ENCODE measurements at regions not wholly inside any gene's neighbourhood (a gene's known extent, or its start where the extent isn't known, plus 50 kb on each side); places are given as distances from the start of the nearest gene placed in this dataset.
"Not testable (repeated sequence)": the region's sequence is repeated elsewhere in the genome, so short reads cannot be mapped to it uniquely, and the experiment has no call there.

DNA sequence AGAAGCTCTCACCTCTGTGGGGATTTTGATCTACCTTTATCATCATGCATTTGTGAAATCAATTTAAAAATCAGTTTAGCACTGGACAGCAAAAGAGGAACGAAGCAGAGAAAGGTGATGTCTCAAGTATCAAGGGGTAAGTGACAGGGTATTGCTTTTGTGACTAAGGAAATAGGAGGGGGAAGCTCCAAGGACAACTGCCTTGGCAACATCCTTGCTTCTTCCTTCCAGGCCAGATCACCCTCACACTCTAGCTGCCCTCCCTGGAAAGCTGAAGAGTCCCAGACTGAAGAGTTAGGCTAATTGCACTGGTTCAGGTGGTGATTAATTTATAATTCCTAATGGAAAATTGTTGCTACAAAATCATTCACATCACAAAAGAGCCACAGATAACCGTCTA lies 859.1 kb upstream of the ACVR2A start:
- CTCF ChIA-PET, result no interaction called here
- no peak overlapping the region for H3K4me3 ChIP-seq (ENCODE audit: control insufficient read depth in 1 of 7, extremely low read depth in 1 of 7, insufficient read depth in 4 of 7, low read depth in 2 of 7, low read length in 6 of 7)
- 50% methylated on average over 1 of the region's 2 CpGs for WGBS (ENCODE audit: insufficient coverage)
- H3K27me3 ChIP-seq (replicated peaks in 2 of 5; ENCODE audit: control insufficient read depth in 4 of 5, insufficient read depth in 5 of 5, low read length in 4 of 5), result no peaks in the 10 kb centered on the region
- peaks cover 0 to 2% (median 0%) of the 10 kb centered on the region in 4 experiments for H3K4me1 ChIP-seq (ENCODE audit: control extremely low read depth in 1 of 4, control insufficient read depth in 4 of 4, insufficient read depth in 4 of 4, low read length in 3 of 4)
- no peaks in the 10 kb centered on the region for H3K9me3 ChIP-seq (ENCODE audit: control extremely low read depth in 1 of 5, control insufficient read depth in 4 of 5, insufficient read depth in 2 of 5, low read depth in 1 of 5, low read length in 4 of 5)
- no peak overlapping the region for H3K27ac ChIP-seq (ENCODE audit: insufficient read depth in 1 of 2, low read depth in 1 of 2, low read length in 2 of 2, poor library complexity in 1 of 2, severe bottlenecking in 2 of 2)
- POLR2A ChIA-PET, result no interaction called here
- H3K36me3 ChIP-seq (ENCODE audit: control insufficient read depth in 4 of 4, insufficient read depth in 4 of 4, low read length in 3 of 4), result no peaks in the 10 kb centered on the region
- DNase-seq, result no peak

DNA sequence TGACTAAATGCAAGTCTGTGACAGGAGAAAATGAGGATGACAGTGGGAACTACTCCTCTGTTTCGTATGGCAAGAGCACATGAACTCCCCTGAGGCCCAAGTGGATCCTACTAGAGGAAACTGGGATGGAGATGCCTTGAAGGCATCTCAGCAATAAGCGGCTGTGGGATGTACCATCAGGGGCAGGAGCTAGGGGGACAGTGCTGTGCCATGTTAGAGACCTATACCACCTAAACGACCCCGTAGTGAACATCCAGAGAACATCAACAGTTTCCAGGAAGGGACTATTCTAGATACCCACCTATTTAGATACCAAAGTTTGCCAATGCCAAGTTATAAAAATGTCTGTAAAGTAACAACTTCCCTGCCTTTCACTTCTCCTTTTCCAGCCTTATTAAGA lies 860.8 kb upstream of the ACVR2A start:
- DNase-seq, result no peak
- no peaks in the 10 kb centered on the region for H3K36me3 ChIP-seq (ENCODE audit: control insufficient read depth in 4 of 4, insufficient read depth in 4 of 4, low read length in 3 of 4)
- H3K27me3 ChIP-seq (replicated peaks in 2 of 5; ENCODE audit: control insufficient read depth in 4 of 5, insufficient read depth in 5 of 5, low read length in 4 of 5), result no peaks in the 10 kb centered on the region
- ChIA-PET CTCF (no interaction called here), POLR2A (no interaction called here)
- 100% methylated on average over 2 of the region's 4 CpGs for WGBS (ENCODE audit: insufficient coverage)
- H3K9me3 ChIP-seq (ENCODE audit: control extremely low read depth in 1 of 5, control insufficient read depth in 4 of 5, insufficient read depth in 2 of 5, low read depth in 1 of 5, low read length in 4 of 5), result no peaks in the 10 kb centered on the region
- H3K4me3 ChIP-seq (ENCODE audit: control insufficient read depth in 1 of 7, extremely low read depth in 1 of 7, insufficient read depth in 4 of 7, low read depth in 2 of 7, low read length in 6 of 7), result no peak overlapping the region
- peaks cover 0 to 2% (median 0%) of the 10 kb centered on the region in 4 experiments for H3K4me1 ChIP-seq (ENCODE audit: control extremely low read depth in 1 of 4, control insufficient read depth in 4 of 4, insufficient read depth in 4 of 4, low read length in 3 of 4)
- H3K27ac ChIP-seq (ENCODE audit: insufficient read depth in 1 of 2, low read depth in 1 of 2, low read length in 2 of 2, poor library complexity in 1 of 2, severe bottlenecking in 2 of 2), result no peak overlapping the region

DNA sequence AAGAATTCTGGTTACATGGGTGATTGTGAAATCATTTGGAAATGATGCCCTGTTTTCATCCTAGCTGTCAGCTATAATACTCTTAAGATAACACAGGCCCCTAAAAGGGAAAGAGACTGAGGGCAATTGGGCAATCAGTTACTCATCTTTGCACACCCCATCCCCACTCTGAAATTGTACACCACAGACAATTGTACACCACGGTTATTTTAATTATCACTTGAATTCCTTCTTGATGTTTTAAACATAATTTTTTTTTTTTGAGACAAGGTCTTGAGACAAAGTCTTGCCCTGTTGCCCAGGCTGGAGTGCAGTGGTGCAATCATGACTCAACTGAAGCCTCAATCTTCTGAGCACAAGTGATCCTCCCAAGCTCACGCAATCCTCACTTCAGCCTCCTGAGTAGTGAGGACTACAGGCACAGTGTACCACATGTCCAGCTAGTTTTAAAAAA lies 862.4 kb upstream of the ACVR2A start:
- H3K4me3 ChIP-seq (ENCODE audit: control insufficient read depth in 1 of 7, extremely low read depth in 1 of 7, insufficient read depth in 4 of 7, low read depth in 2 of 7, low read length in 6 of 7), result no peak overlapping the region
- DNase-seq, result no peak
- H3K4me1 ChIP-seq (ENCODE audit: control extremely low read depth in 1 of 4, control insufficient read depth in 4 of 4, insufficient read depth in 4 of 4, low read length in 3 of 4), result no peaks in the 10 kb centered on the region
- H3K27ac ChIP-seq (ENCODE audit: insufficient read depth in 1 of 2, low read depth in 1 of 2, low read length in 2 of 2, poor library complexity in 1 of 2, severe bottlenecking in 2 of 2), result no peak overlapping the region
- CTCF ChIA-PET, result no interaction called here
- WGBS (ENCODE audit: insufficient coverage), result 100% methylated on average over 1 of the region's 2 CpGs
- POLR2A ChIA-PET, result no interaction called here
- H3K36me3 ChIP-seq (ENCODE audit: control insufficient read depth in 4 of 4, insufficient read depth in 4 of 4, low read length in 3 of 4), result no peaks in the 10 kb centered on the region
- no peaks in the 10 kb centered on the region for H3K27me3 ChIP-seq (replicated peaks in 2 of 5; ENCODE audit: control insufficient read depth in 4 of 5, insufficient read depth in 5 of 5, low read length in 4 of 5)
- H3K9me3 ChIP-seq (ENCODE audit: control extremely low read depth in 1 of 5, control insufficient read depth in 4 of 5, insufficient read depth in 2 of 5, low read depth in 1 of 5, low read length in 4 of 5), result no peaks in the 10 kb centered on the region

DNA sequence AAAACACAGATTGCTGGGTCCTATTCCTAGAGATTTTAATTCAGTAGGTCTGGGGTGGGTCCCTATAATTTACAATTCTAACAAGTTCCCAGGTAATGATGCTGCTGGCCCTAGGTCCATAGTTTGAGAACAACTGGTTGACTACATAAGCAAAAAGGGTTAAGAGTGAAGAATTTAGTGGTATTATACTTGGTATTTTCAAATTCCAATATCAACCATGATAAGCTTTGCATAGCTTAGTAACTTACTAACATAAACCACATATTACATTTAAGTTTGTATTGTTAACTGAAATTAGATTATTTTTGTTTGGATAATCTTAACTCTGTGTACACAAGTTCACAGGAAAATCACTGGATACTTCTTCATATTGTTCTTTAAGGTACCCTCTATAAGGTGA lies 862.9 kb upstream of the ACVR2A start:
- no peak for DNase-seq
- CTCF ChIA-PET, result no interaction called here
- no peaks in the 10 kb centered on the region for H3K9me3 ChIP-seq (ENCODE audit: control extremely low read depth in 1 of 5, control insufficient read depth in 4 of 5, insufficient read depth in 2 of 5, low read depth in 1 of 5, low read length in 4 of 5)
- no peaks in the 10 kb centered on the region for H3K36me3 ChIP-seq (ENCODE audit: control insufficient read depth in 4 of 4, insufficient read depth in 4 of 4, low read length in 3 of 4)
- no peak overlapping the region for H3K4me3 ChIP-seq (ENCODE audit: control insufficient read depth in 1 of 7, extremely low read depth in 1 of 7, insufficient read depth in 4 of 7, low read depth in 2 of 7, low read length in 6 of 7)
- POLR2A ChIA-PET, result no interaction called here
- no peaks in the 10 kb centered on the region for H3K27me3 ChIP-seq (replicated peaks in 2 of 5; ENCODE audit: control insufficient read depth in 4 of 5, insufficient read depth in 5 of 5, low read length in 4 of 5)
- H3K4me1 ChIP-seq (ENCODE audit: control extremely low read depth in 1 of 4, control insufficient read depth in 4 of 4, insufficient read depth in 4 of 4, low read length in 3 of 4), result no peaks in the 10 kb centered on the region
- H3K27ac ChIP-seq (ENCODE audit: insufficient read depth in 1 of 2, low read depth in 1 of 2, low read length in 2 of 2, poor library complexity in 1 of 2, severe bottlenecking in 2 of 2), result no peak overlapping the region

DNA sequence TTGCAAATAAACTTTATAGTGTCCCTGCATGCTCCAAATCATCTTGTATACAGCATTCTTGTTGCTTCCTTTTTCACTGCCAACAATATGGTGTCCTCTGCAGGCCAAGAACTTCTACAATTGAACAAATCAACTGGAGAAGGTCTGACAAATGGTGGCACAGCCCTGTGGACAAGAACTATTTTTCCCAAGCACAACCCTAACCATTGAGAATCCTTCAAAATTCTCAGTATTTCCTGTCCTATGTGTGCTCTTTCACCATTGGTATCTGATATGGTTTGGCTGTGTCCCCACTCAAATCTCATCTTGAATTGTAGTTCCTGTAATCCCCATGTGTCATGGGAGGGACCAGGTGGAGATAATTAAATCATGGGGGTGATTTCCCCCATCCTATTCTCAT lies 865.1 kb upstream of the ACVR2A start:
- ChIA-PET CTCF (no interaction called here), POLR2A (no interaction called here)
- H3K27me3 ChIP-seq (replicated peaks in 2 of 5; ENCODE audit: control insufficient read depth in 4 of 5, insufficient read depth in 5 of 5, low read length in 4 of 5), result no peaks in the 10 kb centered on the region
- no peak overlapping the region for H3K27ac ChIP-seq (ENCODE audit: insufficient read depth in 1 of 2, low read depth in 1 of 2, low read length in 2 of 2, poor library complexity in 1 of 2, severe bottlenecking in 2 of 2)
- no peaks in the 10 kb centered on the region for H3K36me3 ChIP-seq (ENCODE audit: control insufficient read depth in 4 of 4, insufficient read depth in 4 of 4, low read length in 3 of 4)
- H3K9me3 ChIP-seq (ENCODE audit: control extremely low read depth in 1 of 5, control insufficient read depth in 4 of 5, insufficient read depth in 2 of 5, low read depth in 1 of 5, low read length in 4 of 5), result peaks cover 0 to 2% (median 0%) of the 10 kb centered on the region in 5 experiments
- H3K4me1 ChIP-seq (ENCODE audit: control extremely low read depth in 1 of 4, control insufficient read depth in 4 of 4, insufficient read depth in 4 of 4, low read length in 3 of 4), result no peaks in the 10 kb centered on the region
- no peak for DNase-seq
- no peak overlapping the region for H3K4me3 ChIP-seq (ENCODE audit: control insufficient read depth in 1 of 7, extremely low read depth in 1 of 7, insufficient read depth in 4 of 7, low read depth in 2 of 7, low read length in 6 of 7)

DNA sequence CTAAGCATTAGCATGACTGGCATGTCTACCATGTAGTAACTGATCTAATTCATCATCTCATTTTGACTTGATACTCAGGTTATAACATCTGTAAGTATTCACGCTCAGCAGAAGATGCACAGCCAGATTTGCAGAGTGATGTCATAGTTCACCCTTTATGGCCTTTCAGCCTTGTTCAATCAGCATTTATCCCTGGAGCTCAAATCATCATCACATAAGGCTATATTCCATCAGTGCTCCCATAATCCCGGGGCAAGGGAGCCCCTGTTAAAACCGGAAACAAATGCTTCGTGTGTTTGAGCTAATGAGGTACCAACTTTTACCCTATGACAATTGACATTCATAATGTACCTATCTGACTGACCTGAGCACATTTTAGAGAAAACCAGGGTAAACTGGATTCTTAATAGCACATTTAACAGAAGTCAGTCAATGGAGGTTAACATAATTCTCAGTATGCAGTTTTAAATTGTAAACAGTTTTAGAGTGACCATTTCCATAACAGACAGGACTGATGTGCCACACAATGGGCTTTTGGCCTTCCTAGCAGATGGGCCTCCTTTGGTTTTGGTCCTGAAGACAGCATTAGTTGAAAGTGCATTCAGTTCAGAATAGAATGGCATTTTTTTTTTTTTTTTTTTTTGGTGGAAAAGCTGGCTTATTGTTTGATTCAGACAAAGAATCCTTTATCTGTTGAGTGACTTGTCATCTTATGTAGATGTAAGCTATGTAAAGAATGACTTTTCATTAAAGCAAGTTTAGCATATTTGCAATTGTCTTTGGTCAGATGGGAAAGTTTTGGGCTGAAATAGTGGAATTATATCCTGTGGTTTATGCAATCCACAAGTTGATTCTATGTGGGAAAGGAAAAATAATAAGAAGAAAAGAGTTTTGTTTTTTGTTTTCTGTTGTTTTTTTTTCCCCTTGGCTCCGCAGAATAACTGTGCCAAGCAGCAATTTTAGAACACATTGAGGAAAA lies 866.0 kb upstream of the ACVR2A start:
- ChIA-PET POLR2A (no interaction called here), CTCF (no interaction called here)
- Histone ChIP-seq H3K9me3 (ENCODE audit: control extremely low read depth in 1 of 5, control insufficient read depth in 4 of 5, insufficient read depth in 2 of 5, low read depth in 1 of 5, low read length in 4 of 5) (peaks cover 0 to 2% (median 0%) of the 10 kb centered on the region in 5 experiments), H3K27me3 (replicated peaks in 2 of 5; ENCODE audit: control insufficient read depth in 4 of 5, insufficient read depth in 5 of 5, low read length in 4 of 5) (no peaks in the 10 kb centered on the region), H3K4me3 (ENCODE audit: control insufficient read depth in 1 of 7, extremely low read depth in 1 of 7, insufficient read depth in 4 of 7, low read depth in 2 of 7, low read length in 6 of 7) (no peak overlapping the region), H3K36me3 (ENCODE audit: control insufficient read depth in 4 of 4, insufficient read depth in 4 of 4, low read length in 3 of 4) (no peaks in the 10 kb centered on the region), H3K4me1 (ENCODE audit: control extremely low read depth in 1 of 4, control insufficient read depth in 4 of 4, insufficient read depth in 4 of 4, low read length in 3 of 4) (no peaks in the 10 kb centered on the region), H3K27ac (ENCODE audit: insufficient read depth in 1 of 2, low read depth in 1 of 2, low read length in 2 of 2, poor library complexity in 1 of 2, severe bottlenecking in 2 of 2) (no peak overlapping the region)
- WGBS (ENCODE audit: insufficient coverage), result 92% methylated on average over 4 of the region's 5 CpGs
- no peak for DNase-seq

DNA sequence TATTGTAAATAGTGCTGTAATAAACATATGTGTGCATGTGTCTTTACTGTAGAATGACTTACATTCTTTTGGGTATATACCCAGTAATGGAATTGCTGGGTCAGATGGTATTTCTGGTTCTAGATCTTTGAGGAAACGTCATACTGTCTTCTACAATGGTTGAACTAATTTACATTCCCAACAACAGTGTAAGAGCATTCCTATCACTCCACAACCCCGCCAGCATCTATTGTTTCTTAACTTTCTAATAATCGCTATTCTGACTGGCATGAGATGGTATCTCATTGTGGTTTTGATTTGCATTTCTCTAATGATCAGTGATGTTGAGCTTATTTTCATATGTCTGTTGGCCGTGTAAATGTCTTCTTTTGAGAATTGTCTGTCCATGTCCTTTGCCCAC lies 873.8 kb upstream of the ACVR2A start:
- CTCF ChIA-PET, result not testable (repeated sequence)

More for the DNA sequence above, 873.8 kb upstream of the ACVR2A start:
- DNase-seq; POLR2A ChIA-PET; H3K27ac ChIP-seq (ENCODE audit: insufficient read depth in 1 of 2, low read depth in 1 of 2, low read length in 2 of 2, poor library complexity in 1 of 2, severe bottlenecking in 2 of 2); H3K27me3 ChIP-seq (replicated peaks in 2 of 5; ENCODE audit: control insufficient read depth in 4 of 5, insufficient read depth in 5 of 5, low read length in 4 of 5); H3K4me3 ChIP-seq (ENCODE audit: control insufficient read depth in 1 of 7, extremely low read depth in 1 of 7, insufficient read depth in 4 of 7, low read depth in 2 of 7, low read length in 6 of 7); H3K36me3 ChIP-seq (ENCODE audit: control insufficient read depth in 4 of 4, insufficient read depth in 4 of 4, low read length in 3 of 4); H3K9me3 ChIP-seq (ENCODE audit: control extremely low read depth in 1 of 5, control insufficient read depth in 4 of 5, insufficient read depth in 2 of 5, low read depth in 1 of 5, low read length in 4 of 5); H3K4me1 ChIP-seq (ENCODE audit: control extremely low read depth in 1 of 4, control insufficient read depth in 4 of 4, insufficient read depth in 4 of 4, low read length in 3 of 4): not testable (repeated sequence)
- WGBS (ENCODE audit: insufficient coverage), result no CpG with 5 or more reads among the region's 4 CpGs

Data from common myeloid progenitor, CD34-positive (primary cell).